GDM1 (cell line): ENCODE measurements at regions not wholly inside any gene's neighbourhood (a gene's known extent, or its start where the extent isn't known, plus 50 kb on each side); places are given as distances from the start of the nearest gene placed in this dataset.

Source experiments
- DNase-seq: peaks from one replicate; lab custom pipeline; 2025; lab: John Stamatoyannopoulos, UW

DNA sequence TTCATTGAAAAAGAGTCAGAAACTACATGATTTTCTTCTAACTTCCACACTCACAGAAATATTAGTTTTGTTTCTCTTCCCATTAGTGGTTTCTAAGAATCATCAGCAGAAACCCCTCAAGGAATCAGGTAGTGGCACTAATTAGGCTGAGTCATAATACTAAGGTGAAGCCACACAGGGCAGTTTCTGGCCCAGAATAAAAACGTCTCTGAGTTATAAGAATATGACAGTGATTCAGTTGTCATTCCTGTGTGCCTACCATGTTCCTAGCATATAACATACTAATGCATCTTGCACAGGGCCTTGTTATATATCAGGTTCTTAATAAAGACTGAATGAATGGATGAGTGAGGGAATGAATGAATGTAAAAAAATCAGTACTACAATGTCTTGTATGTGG is 206.0 kb upstream of the PLEKHG7 start:
- DNase-seq = no peak

DNA sequence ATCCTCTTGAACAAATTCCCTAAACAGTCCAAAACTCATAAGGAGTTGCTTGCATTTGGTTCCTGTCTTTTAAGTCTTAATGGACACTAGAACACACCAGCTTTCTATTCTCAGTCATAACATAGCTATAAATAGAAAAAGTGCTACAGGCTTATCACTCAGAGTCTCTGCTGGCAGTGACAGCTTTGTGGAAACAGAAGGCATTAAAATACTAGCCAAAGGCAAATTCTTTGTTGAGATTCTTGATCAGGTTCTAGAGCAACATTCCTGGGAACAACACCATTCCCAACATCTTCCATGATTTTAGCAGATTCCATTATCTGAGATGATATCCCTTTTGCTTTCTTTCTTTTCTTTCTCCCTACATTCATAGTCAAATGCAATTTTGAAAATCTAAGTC is 207.7 kb upstream of the PLEKHG7 start:
- no peak for DNase-seq

DNA sequence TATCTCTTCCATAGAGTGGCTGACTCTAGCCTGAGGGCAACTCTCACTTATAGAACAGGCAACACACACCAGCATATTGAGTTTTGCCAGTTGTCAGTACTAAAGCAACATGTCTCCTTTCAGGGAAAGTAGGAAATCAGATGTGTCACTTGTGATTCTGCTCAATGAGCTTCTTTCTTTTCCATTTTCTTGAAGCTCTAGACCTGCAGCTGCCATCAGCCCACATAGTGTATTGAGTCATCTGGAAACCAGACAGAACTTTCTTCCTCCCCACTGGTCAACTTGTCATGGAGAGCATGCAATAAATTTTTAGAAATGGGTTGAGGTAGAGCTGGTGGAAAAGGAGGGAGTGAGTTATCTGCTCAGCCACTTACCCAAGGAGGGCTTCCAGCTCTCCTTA is 209.0 kb upstream of the PLEKHG7 start:
- DNase-seq = no peak

DNA sequence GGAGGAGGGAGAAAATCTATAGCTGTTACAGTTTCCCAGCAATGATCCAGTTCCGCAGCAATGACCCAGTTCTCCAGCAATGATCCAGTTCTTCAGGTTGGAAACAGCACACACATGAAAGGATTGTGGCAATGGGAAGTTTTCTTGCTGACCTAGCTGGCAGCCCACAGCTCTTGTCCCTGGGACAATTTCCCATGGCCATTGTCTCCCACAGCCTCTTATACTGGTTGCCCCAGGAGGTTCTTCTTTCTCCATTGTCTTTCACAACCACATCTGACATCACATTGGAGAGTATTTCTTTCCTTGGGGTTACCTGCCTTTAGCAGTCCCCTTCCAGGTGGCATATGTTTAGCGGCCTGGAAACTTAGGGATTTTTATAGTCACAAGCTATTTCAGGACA is 209.8 kb upstream of the PLEKHG7 start:
- DNase-seq = no peak

DNA sequence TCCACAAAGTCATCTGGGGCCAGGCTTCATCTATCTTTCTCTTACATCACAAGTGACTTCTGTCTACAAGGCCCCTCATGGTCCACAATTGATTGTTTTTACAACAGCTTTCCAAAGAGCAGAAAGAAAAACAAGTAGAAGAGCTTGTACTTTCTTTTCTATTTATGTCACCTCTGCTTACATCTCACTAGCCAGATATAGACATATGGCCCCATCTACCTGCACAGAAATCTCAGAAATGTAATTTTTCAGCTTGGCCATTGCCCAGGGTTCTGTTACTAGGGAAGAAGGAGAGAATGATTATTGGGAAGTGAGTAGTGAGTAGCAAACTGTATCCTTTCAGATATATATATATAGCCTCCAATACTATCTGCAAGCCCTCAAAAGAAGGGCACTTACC is 210.5 kb upstream of the PLEKHG7 start:
- DNase-seq = no peak

DNA sequence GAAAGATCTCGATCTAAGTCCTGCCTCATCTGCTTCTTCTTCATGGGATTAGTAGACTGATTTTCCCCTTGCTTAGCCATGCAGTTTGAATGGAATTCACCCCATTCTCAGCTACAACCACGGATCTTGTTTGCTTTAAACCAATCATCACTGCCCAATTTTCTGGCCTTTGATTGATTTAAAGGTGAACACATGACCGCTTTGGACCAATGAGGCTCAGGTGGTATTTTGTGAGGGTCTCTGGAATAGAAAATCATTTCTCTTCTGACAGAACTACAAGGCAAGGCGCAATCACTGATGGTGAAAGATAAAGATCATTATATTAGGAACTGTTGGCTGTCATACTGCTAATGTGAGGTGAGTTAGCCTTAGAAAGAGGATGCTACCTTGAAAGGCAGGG is 213.0 kb upstream of the PLEKHG7 start:
- no peak for DNase-seq

DNA sequence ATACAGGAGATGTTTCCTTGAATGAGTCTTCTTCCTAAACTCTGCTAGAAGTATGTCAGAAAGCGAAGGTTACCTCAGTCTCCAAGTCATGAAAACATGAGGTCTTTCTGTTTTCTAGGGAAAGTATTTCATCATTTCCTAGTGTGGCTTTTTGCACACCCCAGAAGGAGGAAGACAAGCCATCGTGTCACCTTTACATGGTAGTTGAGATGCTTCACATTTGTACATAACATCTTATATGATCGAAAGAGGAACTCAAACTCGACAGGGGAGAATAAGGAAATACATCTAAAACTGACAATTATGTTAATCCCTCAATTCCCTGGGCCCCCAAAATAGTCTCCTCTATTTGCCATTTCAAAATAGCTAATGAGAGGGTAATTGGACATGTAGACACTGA is 214.1 kb upstream of the PLEKHG7 start:
- DNase-seq = no peak

DNA sequence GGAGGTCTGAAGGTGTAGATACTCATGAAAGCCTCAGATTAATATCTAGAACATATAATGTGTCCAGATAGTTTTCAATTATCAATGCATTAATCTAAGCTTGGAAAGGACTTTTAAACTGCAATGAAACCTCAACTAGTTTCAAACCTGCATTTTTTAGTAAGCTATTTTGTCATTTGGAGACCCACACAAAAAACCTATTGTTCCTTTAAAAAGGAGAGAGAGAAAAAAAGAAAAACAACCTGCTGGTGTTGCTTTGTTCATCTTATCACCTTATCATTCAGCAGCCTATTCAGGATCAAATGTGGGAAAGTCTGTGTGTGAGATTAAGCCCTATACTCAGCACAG is 215.7 kb upstream of the PLEKHG7 start:
- DNase-seq = no peak

DNA sequence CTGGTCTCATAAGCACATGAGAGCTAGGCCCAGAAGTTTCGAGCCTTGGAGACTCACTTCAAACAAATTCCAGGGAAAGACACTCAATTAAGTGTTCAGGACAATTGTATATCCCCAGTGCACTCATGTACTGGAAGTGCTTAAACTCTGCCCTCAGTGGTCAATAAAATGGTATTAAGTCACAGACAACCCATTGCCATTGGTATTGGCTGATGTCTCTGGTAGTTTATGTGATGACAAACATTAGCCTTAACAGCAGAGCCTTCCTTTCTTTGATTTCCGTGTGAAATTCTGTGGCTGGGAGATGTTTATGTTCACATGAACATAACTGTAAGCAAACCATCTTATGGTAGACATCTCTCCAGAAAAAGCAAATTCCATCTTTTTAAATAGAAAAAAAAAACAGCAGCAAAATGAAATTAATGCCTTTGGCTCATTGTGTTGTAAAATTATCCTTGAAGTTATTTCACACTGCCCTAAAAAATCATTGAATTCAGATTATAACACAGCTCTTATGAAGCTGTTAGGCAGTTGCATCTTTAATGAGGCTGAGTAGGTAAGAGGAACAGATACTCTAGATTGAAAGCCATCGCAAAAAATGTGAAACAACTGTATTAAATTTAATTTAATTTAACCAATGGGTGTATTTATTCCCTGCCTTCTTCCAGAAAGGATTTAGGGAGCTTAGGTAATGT is 216.2 kb upstream of the PLEKHG7 start:
- no peak for DNase-seq

DNA sequence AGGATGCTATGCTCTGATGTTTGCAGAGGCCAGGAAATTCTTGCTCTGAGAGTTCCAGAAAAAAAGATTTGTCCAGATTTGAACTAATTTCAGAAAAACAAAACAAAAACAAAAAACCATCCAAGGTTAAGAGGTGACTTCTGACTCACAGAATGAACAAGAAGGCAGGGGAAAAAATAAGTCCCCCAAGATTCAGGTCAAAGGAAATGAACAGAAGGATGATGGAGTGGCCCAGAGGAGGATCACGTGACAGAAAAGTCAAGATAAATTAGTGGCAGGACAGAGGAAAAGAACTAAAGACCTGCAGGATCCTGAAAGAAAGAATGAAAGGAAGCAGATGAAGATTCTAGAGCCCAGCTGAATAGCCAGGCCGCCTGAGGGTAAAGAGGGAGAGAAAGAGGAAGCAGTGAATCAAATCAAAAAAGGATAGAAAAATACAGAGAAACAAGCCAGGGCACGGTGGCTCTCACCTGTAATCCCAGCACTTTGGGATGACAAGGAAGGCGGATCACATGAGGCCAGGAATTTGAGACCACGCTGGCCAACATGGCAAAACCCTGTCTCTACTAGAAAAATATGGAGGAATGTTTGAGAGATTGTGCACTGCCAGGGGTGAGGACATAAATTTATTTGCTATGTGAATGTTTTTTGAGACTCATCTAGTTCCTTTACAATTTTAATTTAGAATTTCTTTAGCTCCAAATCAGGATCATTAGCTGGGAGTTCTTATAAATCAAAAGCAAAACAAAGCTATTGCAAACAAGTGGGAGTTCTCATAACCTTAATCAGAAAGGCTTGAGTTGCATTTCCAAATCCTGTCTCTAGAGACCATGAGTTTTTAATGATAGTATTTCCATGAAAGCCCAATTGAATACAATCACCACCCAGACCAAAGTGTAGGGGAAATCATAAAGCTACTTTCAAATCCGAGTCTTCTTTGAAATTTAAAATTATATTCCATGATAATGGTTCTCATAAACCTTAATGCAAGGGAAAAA is 217.1 kb upstream of the PLEKHG7 start:
- DNase-seq = no peak

DNA sequence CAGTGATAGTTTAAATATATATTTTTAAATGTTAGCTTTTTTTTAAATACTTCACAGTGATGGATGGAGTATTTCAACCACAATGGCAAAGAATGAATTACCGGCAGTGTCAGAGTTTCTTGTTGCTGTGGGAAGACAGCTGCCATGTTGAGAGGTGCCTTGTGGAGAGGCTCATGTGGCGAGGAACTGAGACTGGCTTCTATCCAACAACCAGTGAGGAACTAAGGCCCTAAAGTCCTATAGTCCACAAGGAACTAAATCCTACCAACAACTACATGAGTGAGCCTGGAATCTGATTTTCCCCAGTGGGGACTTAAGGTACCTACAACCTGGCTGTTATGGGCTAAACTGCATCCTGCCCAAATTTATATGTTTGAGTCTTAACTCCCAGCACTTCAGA is 220.2 kb upstream of the PLEKHG7 start:
- no peak for DNase-seq

DNA sequence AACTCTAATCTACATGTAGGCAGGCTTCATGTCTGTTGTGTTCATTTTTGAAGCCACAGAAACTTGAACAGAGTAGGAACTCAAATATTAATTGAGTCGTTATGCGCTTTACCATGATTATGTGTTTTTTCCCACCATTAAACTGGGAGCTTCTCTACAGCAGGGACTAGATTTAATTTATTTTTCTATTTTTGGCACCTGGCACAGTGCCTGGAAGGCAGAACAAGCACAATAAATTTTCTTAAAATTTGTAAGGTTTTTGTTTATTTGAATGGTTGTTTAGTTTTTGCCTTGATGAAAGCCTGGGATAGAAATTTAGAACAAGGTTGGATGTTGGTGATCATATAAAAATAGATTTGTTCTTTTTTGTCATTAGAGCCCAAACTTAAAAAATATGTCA is 221.7 kb upstream of the PLEKHG7 start:
- DNase-seq = no peak

DNA sequence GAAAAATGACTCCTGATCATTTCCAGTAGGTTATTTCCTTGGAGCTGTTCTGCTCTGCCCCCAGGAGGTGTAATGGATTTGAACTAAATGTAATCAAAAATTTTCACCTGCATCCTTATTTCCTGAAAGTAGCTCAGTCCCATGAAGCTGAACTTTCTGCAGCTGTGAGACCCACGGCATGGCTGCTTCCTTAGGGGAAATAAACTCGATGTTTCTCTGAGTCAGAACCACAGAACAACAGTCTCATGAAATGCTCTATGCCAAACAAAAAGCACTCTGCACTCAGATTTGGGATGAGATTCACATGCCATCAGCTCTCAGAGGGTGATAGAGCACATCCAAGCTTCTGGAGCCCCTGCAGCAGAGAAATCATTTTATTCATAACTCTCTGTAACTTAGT is 224.1 kb upstream of the PLEKHG7 start:
- no peak for DNase-seq

DNA sequence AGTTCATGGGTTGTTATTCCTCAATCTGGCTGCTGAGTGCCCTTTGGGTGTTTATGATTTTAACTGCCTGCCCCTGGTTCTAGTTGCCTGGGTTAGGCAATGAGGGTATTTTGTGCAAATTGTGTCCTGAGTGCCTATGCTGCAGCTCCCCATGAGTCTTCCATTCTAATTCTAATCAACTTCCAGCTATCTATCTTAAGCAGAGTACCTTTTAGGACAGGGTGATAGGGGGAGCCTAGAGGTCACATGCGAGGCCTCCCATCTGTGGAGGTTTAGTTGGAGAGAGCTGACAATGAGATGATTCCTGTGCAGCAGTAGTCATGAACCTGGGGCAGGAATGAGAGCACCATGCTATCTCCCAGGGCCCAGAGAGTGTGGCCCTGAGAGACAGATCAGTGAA is 225.9 kb upstream of the PLEKHG7 start:
- no peak for DNase-seq

DNA sequence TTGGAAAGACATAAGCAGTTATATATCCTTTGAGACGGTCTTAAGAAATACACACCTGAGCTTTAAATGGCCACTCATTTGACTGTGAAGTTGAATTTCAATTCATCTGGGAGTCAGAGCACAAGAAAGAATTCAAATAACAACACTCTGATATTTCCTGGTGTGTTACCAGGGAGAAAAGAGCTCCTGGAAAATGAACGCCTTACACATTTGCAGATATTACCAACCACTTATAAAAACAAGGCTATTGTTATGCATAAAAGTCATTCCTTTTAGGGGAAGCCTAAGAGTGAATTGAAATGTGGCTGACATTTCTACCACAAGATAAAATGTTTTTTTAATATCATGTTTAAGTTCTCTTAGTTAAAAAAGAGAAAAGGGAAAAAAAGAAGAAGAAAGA is 229.2 kb upstream of the PLEKHG7 start:
- DNase-seq = no peak

DNA sequence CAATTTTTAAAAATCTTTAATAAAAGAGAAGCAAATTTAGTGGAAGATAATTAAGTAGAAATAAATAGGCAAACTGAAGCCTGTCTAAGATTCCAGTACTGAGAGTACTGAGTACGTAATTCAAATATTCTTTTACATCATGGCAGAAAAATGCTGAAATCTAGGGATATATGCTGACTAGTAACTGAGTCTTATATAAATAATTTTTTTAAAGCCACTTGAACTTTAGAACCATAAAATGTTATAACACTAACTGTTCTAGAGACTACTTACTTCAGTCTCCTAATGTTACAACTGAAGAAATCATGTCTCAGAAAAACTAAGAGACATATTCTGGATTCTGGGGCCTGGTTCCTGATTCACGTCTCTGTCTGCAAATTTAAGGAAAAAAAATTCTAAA is 230.6 kb upstream of the PLEKHG7 start:
- DNase-seq = no peak

DNA sequence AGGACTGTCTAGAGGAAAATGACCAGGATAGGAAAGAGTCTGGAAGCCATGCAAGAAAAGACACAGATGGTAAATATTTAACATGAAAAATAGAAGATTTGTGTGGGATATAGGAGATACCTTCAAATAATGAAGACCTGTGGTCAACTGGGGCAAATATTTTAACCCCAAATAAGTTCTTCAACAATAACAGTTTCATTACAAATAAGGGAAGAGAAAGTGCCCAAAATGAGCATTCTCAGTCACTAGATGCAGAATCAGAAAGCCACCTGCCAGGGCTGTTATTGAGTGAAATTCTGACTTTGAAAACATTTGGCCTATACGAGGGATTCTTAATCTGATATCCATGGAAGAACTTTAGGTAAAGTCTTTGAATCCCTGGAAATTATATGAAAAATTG is 231.2 kb upstream of the PLEKHG7 start:
- no peak for DNase-seq

DNA sequence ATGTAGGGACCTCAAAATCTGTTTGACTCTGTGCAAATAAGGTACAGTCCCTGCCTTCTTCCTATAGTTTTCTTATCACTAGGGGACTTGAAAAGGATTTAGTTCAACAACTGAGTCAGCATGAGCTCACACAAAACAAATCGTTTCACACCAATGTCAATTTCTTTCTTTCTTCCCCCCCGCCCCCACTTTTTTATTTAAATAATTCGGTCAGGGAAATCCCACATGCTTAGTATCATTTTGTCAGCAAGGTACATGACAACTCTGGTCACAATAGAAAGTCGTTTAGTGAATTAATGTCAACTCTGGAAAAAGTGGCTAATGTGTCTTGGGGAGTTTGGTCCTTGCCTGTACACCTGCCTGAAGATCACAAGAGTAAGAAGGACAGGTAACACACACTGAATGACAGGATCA is 232.2 kb upstream of the PLEKHG7 start:
- DNase-seq = no peak

DNA sequence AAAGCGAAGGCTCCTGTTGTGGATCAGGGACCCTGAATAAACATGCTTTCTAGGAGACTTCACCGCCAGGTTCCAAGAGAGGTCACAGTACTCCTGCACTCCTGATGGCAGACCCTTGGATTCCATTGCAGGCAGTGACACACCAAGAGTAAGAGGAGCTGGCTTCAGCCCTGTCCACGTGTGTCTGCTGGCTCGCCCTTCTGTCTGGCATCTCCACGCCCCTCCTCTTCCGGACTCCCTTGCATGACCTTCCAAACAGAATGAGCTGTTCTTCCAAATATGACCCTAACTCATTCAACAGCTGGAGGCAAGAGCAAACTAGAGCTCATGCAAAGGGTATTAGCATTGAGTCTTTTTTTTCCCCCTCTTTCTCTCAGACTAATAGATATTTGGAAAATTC is 233.0 kb upstream of the PLEKHG7 start:
- DNase-seq = no peak

DNA sequence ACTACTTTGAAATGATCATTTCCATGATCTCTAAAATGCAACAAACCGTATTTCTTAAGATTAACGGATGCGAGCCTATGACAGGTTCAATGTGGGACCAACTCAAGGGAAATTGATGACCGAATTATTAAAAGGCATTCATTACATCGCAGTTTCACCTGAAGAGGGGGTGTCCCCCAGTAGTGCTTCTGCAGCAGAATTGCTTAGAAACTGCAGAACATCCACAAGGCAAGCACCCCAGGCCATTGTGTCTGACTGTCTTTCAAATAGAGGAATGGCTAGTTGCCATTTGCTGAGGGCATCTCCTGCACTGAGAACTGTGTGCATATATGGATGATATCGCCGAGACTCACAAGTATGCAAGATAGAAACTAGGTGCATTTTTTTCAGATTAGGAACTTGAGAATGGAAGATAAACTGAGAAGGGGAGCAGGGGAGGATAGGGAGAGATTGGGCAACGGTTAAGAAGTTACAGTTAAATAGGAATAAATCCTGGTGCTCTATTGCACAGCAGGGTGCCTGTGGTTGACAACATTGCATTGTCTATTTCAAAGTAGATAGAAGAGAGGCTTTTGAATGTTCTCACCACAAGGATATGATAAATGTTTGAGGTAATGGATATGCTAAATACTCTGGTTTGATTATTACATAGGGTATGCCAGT is 234.3 kb upstream of the PLEKHG7 start:
- DNase-seq = no peak

DNA sequence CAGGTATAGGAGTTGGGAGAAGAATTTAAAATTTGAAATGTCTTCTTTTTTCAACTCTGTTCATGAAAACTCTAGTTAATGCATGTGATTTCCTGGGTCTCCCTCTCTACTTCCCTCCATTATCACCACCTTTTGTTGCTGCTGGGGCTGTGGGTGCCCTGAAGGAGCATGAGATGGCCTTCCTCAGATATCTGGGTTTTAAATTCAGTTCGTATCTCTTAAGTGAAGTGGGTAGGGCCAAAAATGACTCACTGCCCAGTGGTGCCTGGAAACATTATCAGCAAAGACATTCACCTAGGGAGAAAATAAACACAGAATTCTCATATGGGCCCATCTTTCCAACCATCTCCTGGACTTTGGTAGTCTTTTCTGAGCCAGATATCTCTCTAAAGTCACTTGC is 234.9 kb upstream of the PLEKHG7 start:
- DNase-seq = no peak

DNA sequence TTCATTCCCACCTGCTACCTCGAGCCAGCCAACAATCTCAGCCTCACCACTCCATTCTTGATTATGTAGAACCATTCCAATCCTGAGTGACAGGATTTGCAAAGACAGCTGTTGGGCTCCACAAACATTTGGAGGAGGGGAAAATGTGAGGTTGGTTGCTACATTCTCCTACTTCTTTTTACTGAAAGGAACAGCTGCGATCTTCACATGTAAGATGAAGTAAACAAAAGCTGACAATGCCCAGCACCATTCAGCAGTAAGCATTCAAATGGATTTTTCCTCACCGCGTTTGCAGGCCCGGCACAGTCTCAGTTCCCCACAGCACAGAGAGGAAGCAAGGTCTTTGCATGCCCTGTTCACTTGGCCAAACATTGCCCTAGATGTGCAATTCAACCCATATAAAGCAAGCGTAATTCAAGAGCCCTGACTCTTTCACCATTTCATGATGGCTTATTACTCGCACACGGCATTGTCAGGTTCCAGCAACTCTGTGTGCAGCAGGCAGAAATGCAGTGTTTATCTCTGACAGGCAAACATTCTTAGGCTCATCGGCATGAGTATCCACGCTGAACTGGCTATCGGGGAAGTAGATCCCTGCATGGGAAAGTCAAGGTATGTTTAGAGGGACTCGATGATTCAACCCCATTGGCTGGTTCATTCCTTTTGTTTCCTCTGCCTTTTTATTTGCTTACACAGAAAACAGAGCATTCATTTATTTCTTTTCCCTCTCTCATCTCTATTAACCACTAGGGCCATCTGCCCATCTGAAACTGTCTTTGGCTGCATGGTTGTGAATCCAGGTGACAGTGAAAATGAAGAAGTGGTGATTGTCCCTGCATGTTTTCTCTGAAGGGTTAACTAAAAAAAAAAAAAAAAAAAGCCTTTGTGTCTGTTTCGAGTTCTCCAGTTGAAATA is 236.1 kb upstream of the PLEKHG7 start:
- no peak for DNase-seq
